ENCODE measurements at regions not wholly inside any gene's neighbourhood (a gene's known extent, or its start where the extent isn't known, plus 50 kb on each side); places are given as distances from the start of the nearest gene placed in this dataset.

- DNase-seq = no peak
Observed at GRCh38 chr11:23974601-23975000, 522.3 kb upstream of the LUZP2 start.

DNA sequence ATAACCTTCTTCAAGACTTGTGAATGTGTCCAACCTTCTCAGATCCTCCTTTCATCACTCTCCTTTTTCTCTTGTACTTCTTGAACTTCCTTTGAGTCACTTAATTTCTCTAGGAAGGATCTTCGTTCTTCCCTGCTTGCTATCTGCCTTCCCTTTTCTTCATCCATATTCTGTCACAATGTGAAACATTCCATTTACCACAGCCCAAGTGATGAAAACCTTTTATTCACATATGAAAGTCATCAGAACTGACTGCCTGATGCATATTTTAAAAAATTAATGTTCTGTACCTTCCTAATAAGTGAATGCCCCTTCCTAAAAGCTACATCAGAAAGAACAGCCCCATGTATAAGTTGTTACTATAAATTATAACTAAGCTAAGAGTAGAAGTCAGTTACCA lies 520.4 kb upstream of the LUZP2 start:
- DNase-seq = no peak

DNA sequence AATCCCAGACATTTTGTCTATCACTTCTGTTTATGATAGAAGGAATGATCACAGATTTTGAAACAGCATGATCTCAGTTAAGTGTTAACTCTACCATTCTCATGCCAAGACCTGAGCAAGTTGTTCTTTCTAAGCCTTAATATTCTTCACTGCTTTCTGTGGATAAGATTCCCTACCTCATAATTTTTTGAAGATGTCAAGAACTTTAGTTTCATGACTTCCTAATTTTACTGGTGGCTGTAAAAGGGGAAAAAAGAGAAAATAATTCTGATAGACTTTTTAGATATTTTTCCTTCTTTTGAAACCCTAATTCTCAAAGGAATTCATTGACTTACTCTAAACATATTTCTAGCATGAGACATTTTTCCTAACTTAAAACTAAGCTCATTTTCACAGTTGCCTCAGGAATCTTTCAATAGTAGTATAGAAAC lies 520.0 kb upstream of the LUZP2 start:
- no peak for DNase-seq

DNA sequence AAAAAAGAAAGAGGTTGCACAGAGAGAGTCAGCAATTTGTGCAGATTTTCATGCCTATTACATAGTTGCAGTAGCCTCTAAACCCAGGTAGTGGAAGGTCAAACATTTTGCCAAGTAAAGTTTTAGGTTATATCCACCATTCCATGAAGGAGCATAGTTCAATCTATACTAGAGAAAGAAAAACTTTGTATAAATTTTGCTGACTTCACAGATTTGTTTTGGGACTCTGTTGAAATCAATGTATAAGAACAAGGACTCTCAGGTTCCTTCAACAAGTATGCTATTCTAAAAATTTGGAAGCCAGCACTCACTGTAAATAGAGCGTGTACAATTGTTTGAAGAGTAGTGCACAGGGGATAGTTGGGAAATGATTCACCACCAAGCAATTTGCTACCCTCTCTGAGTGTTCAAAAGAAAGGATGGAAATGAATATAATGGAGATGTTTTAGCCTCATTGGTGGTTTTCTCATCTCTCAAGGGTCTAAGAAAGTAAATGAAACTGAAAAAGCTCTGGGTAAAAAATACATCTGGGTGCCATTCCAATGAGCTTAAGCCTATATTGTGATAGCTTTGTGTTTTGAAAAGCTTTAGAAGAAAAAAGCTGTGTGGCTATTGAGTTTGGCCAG lies 508.4 kb upstream of the LUZP2 start:
- DNase-seq = no peak

GRCh38 chr11:23990346-23991164 lies 506.3 kb upstream of the LUZP2 start:
- DNase-seq = no peak

GRCh38 chr11:23991165-23991539 lies 505.7 kb upstream of the LUZP2 start:
- no peak for DNase-seq

GRCh38 chr11:23995891-23996290 lies 501.0 kb upstream of the LUZP2 start:
- DNase-seq = no peak

DNA sequence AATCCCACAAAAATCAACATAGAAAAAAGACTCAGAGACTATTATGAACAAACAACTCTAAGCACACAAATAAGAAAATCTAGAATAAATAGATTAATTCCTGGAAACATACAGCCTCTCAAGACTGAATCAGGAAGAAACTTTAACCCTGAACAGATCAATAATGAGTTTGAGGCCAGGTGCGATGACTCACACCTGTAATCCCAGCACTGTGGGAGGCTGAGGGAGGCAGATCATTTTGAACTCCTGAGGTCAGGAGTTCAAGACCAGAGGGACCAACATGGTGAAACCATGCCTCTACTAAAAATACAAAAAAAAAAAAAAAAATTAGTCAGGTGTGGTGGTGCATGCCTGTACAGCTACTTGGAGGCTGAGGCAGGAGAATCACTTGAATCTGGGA lies 499.5 kb upstream of the LUZP2 start:
- no peak for DNase-seq

GRCh38 chr11:24005202-24005876 lies 491.5 kb upstream of the LUZP2 start:
- DNase-seq = no peak

- no peak for DNase-seq
Observed at GRCh38 chr11:24043842-24044241, 453.0 kb upstream of the LUZP2 start.

GRCh38 chr11:24046731-24047130 lies 450.1 kb upstream of the LUZP2 start:
- no peak for DNase-seq

DNA sequence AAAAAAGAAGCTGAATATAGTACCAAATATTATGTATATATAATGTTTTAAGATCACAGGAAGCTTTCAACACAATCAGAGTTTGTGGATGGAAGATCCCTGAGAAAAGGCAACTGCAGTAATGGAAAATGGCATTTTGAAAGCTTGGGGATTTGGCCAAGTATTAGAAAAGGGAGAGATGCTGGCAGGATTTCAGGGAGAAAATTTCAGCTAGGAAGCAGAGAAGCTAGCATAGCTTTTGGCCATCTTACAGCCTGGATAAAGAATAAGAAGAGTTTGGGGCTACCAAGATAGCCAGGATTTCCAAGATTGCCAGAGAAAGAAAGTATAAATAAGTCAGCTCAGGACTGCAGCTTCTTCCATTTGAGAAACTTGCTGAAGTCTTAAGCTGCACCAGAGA lies 440.8 kb upstream of the LUZP2 start:
- DNase-seq = no peak

DNA sequence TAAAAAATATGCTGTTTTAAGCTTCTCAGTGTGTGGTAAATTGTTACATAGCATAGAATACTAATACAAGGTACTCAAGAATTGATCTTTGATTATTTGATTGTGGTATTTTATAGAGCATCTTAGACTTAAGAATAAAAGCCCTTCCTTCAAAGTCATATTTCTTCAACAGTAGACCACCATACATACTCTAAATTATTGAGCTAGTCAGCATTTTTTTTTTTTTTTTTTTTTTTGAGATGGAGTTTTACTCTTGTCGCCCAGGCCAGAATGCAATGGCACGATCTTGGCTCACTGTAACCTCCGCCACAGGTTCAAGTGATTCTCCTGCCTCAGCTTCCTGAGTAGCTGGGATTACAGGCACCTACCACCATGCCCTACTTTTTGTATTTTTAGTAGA lies 436.7 kb upstream of the LUZP2 start:
- DNase-seq = no peak

GRCh38 chr11:24064309-24064903 lies 432.4 kb upstream of the LUZP2 start:
- no peak for DNase-seq

DNA sequence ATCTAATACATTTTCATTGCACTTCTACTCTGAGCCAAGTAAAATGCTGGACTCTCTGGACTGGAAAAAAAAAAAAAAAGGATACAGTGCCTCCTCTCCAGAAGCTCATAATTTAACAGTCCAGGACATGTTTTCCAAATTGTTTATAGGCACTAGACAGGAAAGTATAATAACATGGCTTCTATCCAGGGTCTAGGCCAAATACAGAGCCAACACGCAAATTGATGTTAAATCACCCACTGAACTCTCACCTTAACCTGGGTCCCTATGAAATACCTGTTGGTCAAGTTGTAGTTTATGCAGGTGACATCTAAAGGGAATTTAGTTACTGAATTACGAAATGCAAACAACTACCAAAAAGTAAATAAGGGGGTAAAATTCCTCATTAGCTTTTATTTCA lies 428.7 kb upstream of the LUZP2 start:
- DNase-seq = no peak

DNA sequence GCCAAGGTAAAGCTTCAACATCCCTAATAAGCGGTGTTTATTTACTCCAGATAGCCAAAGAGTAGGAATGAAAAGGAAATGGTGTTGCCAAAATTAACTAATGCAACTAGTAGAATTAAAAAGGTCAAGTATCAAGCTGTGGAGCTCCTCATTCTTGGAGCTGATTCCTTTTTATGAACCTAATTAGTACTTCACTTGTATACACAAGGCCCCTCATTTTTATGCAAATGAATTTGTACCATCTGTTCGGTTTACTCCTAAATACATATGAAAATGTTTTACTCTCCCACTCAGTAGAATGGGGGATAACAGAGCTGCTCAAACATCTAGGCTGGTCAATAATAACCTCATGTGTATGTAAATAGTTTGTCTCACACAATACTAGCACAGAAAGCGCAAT lies 426.4 kb upstream of the LUZP2 start:
- DNase-seq = no peak

- DNase-seq = no peak
Observed at GRCh38 chr11:24078018-24078417, 418.8 kb upstream of the LUZP2 start.

DNA sequence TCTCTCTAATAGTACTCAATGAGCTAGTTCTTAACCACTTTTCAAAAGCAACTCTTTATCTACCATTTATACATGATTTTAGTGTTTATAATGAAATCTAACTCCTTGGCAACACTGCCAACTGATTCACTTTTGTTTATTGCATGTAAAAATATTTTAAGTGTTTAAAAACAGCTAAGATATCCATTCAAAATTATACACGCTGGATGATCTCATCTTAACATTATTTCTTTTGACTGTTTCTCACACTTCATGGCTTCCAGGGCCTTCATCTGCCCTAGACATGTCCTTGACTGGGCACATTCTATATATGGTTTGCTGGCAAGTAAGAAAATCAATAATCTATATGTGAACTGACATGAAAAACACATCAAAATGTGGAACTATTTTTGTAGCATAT lies 414.6 kb upstream of the LUZP2 start:
- no peak for DNase-seq

DNA sequence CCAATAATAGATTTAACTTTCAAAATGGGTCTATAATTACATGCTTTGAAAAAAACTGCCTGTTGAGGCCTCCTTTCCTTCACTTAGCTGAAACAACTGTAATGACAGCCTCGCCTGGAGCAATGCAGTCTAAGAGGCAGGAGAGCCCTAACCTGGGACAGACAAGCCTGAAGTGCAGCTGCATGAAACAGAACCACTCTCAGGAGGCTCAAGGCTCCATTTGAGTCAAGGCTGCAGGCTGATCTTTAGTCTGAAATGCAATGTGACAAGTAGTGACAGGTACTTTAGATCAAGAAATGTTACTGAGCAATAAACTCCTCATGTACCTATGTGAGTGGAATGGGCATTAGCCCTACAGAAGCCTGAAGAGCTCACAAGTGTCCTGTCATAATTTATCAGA lies 414.0 kb upstream of the LUZP2 start:
- DNase-seq = no peak

- no peak for DNase-seq
Observed at GRCh38 chr11:24084956-24085355, 411.9 kb upstream of the LUZP2 start.

DNA sequence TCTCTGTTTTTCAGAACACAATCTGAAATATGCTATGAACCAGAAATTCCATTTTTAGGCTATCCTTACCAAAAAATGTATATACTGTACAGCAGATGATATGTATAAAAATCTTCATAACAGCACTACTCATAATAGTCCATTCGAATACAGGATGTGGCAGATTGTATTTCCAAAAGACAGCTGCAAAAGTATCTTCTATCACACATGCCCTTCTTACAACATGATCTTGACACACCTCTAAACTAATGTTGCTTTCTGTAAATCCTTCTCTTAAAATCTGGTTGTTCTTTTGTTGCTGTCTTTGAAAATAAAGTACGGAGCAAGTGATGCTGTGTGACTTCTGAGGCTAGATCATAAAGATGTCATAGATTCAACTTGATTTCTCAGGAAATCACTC lies 409.9 kb upstream of the LUZP2 start:
- DNase-seq = no peak

- DNase-seq = no peak
Observed at GRCh38 chr11:24091594-24091993, 405.3 kb upstream of the LUZP2 start.

GRCh38 chr11:24093375-24093774 lies 403.5 kb upstream of the LUZP2 start:
- no peak for DNase-seq

- no peak for DNase-seq
Observed at GRCh38 chr11:24108609-24109008, 388.2 kb upstream of the LUZP2 start.

Data from hippocampal formation (tissue), 2 donors.